CD4-positive, alpha-beta T cell treated with Interleukin-6 for 4 hours (primary cell): ENCODE measurements at regions not wholly inside any gene's neighbourhood (a gene's known extent, or its start where the extent isn't known, plus 50 kb on each side); places are given as distances from the start of the nearest gene placed in this dataset.
"Not testable (repeated sequence)": the region's sequence is repeated elsewhere in the genome, so short reads cannot be mapped to it uniquely, and the experiment has no call there.

Source experiments
- DNase-seq: peaks from one replicate; pipeline ENCODE4 v3.0.0-alpha.2; 2020; ENCODE audit warnings: mixed read lengths

GRCh38 chr1:172931340-172931739 is 119.4 kb downstream of the TNFSF18 start:
- DNase-seq, result no peak

DNA sequence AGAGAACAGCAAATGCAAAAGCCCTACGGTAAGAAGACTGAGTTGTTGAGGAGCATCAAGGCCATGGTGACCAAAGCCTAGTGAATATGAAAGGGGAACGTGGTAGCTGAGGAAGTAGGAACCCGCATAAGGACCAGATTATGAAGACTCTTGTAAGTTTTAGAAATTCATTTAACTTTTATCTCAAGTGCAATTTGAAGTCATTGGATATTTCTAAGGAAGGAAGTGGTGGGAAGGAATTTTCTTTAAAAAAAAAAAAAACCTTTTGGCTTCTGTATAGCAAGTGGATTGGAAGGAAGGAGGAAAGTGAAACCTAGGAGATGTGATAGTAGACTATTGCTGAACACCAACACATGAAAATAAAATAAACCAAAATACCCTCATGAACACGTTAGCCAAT is 119.0 kb downstream of the TNFSF18 start:
- no peak for DNase-seq

DNA sequence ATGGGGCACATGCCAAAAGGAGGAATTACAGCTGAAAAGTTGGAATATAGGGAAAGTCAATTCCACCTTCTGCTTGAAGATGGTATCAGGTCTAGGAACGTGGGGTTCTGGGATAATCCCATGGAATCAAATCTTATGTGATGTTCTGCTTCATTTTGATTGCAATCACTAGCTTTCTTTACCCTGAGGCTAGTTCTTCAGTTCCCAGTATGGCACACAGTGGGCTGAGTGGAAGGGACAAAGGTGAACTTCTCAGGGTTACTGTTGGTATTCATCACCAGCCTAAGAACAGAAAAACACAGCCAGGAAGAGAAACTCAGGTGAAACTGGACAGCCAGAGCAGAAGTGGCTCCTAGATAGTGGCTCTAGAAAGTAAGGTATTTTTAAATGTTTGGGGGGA is 117.8 kb downstream of the TNFSF18 start:
- no peak for DNase-seq

- DNase-seq, result no peak
Measured at GRCh38 chr1:172934417-172934762, 116.4 kb downstream of the TNFSF18 start.

- no peak for DNase-seq
Measured at GRCh38 chr1:172935062-172935592, 115.6 kb downstream of the TNFSF18 start.

DNA sequence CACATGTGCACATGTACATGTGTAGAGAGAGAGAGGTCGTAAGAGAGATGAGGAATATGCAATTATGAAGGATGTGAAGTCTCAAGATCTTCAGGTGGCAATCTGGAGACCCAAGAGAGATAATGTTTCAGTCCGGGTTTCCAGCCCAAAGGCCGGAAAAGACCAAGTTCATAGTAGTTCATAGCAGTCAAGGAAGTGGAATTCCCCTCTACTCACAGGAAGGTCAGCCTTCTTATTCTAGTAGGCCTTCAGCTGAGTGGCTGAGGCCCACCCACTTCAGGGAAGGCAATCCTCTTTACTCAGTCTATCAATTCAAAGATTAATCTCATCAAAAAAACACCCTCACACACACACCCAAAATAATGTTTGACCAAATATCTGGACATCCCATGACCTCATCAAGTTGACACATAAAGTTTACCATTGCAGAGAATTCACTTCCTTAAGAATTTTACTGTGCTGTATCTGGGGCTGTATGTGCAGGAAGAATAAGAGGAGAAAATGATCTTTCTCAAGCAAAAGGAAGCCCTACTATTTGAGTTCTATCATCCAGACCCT is 114.6 kb downstream of the TNFSF18 start:
- DNase-seq, result no peak

GRCh38 chr1:172938681-172939080 is 112.1 kb downstream of the TNFSF18 start:
- DNase-seq, result no peak

- DNase-seq, result no peak
Measured at GRCh38 chr1:172939475-172939874, 111.3 kb downstream of the TNFSF18 start.

DNA sequence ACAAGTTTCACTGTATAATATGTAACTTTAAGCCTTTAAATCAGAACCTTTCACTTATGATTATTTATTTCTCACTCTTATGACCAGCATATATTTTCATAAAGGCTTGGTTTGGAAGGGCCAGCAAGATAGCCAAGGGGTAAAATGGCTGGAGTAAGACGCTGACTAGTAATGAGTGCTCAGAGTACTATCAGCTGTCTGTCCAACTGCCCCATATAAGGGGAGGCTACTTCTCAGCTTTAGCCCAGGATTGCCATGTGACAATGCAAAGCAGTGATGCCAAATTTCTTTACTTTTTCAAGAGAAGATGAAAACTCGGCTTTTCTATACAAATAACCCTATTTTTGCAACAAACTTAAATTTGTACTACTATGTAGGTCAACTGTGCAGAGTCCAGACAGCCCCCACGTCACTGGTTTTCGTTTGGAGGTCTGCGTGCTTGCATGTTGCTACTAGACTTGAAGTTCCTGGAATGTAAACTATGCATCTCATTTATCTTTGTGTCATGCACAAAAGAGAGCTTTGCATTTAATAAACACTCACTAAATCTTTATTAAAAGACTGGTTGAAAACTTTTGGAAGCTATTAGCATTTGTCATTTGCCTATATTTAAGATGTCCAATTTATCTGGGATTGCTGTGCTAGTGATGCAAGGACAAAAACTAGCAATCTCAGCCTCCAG is 110.4 kb downstream of the TNFSF18 start:
- DNase-seq, result no peak

DNA sequence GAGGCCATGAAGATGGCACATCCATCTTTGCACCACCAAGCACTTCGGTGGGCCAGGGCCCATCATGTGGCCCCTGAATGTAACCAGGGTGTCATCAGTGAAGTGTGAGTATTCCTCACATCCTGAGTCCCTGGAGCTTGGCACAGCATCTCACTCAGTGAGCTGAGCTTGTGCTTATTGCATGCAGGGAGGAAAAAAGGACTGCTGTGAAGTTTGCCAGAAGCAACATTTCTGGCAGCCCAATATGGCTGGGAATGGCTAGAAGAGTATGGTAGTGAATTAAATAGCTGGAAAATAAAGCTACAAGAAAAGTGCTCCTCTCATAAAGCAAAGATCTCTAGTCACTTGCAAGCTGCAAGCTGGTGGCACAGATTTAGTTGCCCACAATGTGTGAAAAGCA is 109.3 kb downstream of the TNFSF18 start:
- DNase-seq, result no peak

DNA sequence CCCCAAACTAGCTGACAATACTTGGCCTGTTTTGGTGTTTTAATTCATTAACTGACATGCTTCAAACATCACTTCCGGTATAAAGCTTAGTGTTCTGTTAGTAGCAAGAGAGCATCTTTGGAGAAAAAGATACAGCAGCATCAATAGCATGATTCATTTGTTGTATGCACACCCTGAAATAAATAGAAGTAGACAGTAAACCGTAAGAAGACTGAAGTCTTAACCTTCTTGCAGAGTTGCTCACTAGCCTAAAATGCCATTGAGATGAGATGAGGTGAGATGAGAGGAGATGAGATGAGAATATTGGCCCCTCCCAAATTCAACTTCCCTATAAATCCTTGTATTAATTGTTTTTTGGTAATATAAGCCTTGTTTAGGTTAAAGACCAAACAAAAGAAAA is 108.8 kb downstream of the TNFSF18 start:
- DNase-seq, result no peak

GRCh38 chr1:172943138-172943537 is 107.6 kb downstream of the TNFSF18 start:
- not testable (repeated sequence) for DNase-seq

- no peak for DNase-seq
Measured at GRCh38 chr1:172944931-172945330, 105.8 kb downstream of the TNFSF18 start.

DNA sequence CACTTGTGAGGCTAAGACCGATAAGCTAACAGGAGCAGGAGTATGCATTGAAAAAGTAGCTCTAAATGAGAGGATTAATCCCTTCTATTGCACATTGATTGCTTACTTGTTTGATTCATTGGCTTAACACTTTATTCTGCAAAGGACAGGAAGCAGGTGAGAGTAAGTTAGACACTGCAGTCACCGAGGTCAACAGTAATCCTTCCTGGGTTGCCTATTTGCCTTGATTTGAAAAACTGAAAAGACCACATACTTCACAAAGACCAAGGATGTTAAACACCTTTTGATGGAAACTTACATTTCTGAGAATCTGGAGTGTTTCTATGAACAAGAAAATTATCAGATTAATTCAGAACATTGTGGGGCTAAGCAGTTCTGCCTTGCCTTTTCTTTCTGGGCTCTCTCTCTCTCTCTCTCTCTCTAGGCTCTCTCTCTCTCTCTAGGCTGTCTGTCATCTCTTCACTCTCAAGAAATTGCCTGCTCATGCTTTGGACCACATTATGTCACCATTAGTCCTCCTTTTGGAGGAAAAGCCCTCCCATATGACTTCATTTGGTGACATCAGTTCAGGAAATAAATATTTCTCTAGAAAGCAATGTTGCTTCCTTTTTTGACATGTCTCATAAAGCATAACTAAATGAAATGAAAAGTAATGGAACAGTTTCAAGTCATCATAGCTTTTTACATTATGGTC is 103.8 kb downstream of the TNFSF18 start:
- DNase-seq, result no peak

- peak; percentile 34 for DNase-seq
Measured at GRCh38 chr1:172948457-172948856, 102.3 kb downstream of the TNFSF18 start.

GRCh38 chr1:172949096-172949495 is 101.6 kb downstream of the TNFSF18 start:
- no peak for DNase-seq

- DNase-seq, result no peak
Measured at GRCh38 chr1:172950528-172950927, 100.2 kb downstream of the TNFSF18 start.

GRCh38 chr1:172951730-172952365 is 98.9 kb downstream of the TNFSF18 start:
- DNase-seq, result no peak

- no peak for DNase-seq
Measured at GRCh38 chr1:172952516-172952915, 98.2 kb downstream of the TNFSF18 start.

DNA sequence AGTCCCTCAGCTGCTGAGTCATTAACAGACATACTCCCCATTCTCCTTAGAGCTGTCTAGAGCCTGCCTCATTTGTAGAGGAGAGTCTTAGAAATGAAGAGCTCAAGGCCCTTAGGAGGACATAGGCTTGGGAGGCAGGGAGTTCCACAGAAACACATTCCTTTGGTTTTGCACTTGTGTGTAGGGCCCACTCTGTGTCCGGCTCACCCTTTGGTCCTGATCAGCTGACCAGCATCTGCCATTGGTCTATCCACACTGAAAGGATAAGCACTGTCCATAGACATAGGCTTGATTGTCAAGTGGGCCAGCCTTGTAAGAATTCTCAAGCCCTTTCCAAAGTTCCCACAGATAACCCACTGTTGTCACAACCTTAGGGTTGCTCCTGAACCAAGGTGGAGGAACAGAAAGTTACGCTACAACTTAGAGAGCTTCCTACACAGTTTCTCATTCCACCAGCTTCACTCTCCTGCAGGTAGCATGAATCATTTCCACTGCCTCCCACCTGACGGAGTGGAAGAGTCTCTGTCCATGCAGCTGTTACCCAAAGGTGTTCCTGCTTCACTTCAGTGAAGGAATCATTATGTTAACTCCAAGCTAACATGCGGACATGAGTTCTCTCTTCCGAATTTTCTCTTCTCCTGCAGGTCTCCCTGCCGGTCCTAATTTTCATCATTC is 96.1 kb downstream of the TNFSF18 start:
- no peak for DNase-seq

DNA sequence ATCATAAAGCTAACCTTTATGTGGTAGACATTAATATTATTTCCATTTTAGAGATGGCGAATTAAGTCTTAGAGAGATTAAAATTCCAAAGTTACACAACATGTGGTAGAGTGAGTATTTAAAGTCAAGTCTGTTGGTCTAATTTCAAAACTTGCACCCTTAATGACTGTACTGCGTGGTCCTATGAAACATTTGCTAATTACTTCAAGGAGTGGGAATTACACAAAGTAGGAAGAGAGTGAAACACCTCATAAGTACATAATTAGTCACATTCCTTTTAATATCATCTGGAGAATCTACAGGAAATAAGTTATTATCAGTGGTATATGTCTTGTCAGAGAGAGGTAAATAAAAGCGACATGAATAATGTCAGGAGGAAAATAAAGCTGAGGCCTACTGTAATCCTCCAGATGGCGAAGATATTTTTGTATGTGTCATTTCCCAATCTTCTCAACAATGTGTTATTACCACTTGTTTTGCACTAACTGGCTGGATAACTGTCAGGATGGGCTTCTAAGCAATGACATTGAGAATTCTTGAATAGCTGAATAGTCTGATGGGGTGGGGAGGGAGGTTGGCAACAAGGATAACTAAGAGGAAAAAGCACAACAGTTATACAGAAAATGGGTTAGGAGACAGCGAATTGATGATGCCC is 95.5 kb downstream of the TNFSF18 start:
- DNase-seq, result no peak

GRCh38 chr1:172956871-172957270 is 93.9 kb downstream of the TNFSF18 start:
- DNase-seq, result no peak

GRCh38 chr1:172957491-172957890 is 93.2 kb downstream of the TNFSF18 start:
- no peak for DNase-seq
